CD4-positive, CD25-positive, alpha-beta regulatory T cell (primary cell): ENCODE measurements at regions not wholly inside any gene's neighbourhood (a gene's known extent, or its start where the extent isn't known, plus 50 kb on each side); places are given as distances from the start of the nearest gene placed in this dataset.
A peak's percentile ranks its signal among the peaks of the same experiment; 100 is the strongest.

Source experiments
- ATAC-seq, 2 donors: fragments of 150-1000 bp; cut with Tn5 transposase; one replicate each; pipeline ENCODE4 v1.10.0; 2021; ENCODE audit warnings: low read depth in 2 of 2, moderate number of reproducible peaks in 2 of 2, moderate library complexity in 1 of 2
- DNase-seq, 3 donors: peaks; one replicate each; pipeline versions ENCODE4 v3.0.0 to v3.0.0-alpha.2; 2012 to 2022; ENCODE audit warnings: mixed read lengths in 1 of 3
- H3K27ac ChIP-seq: one replicate; pipeline ENCODE4 v1.7.0; 2013; ENCODE audit warnings: mild to moderate bottlenecking, low read length; ENCODE audit not compliant: insufficient read depth, poor library complexity, severe bottlenecking
- H3K27me3 ChIP-seq: one replicate; pipeline ENCODE4 v1.7.0; 2013; ENCODE audit warnings: low read length; ENCODE audit not compliant: control insufficient read depth, insufficient read depth
- H3K36me3 ChIP-seq: one replicate; pipeline ENCODE4 v1.7.0; 2013; ENCODE audit warnings: mild to moderate bottlenecking, low read length, moderate library complexity; ENCODE audit not compliant: control insufficient read depth, insufficient read depth
- H3K4me1 ChIP-seq: 2 replicates; pipeline ENCODE4 v1.7.0; 2013; ENCODE audit warnings: mild to moderate bottlenecking, low read length; ENCODE audit not compliant: insufficient read depth, control insufficient read depth, poor library complexity, severe bottlenecking
- H3K4me3 ChIP-seq: one replicate; pipeline ENCODE4 v1.7.0; 2013; ENCODE audit warnings: low read depth, mild to moderate bottlenecking, low read length, moderate library complexity
- H3K9me3 ChIP-seq, 2 experiments: 1 replicate in 1 of 2; 2 replicates in 1 of 2; pipeline ENCODE4 v1.7.0; 2013; ENCODE audit warnings: low read length in 2 of 2, mild to moderate bottlenecking in 1 of 2, moderate library complexity in 1 of 2; ENCODE audit not compliant: control insufficient read depth in 2 of 2
- H3K27ac Mint-ChIP-seq, 3 donors: one replicate each; pipeline ENCODE4 v1.8.0; 2020 to 2022; ENCODE audit warnings: mild to moderate bottlenecking in 3 of 3, mixed read lengths in 3 of 3, moderate library complexity in 2 of 3
- H3K27me3 Mint-ChIP-seq: one replicate; pipeline ENCODE4 v1.8.0; 2022; ENCODE audit warnings: mild to moderate bottlenecking, mixed read lengths
- H3K36me3 Mint-ChIP-seq: one replicate; pipeline ENCODE4 v1.8.0; 2020; ENCODE audit warnings: mixed read lengths
- H3K4me1 Mint-ChIP-seq, 4 donors: one replicate each; pipeline ENCODE4 v1.8.0; 2020 to 2022; ENCODE audit warnings: mixed read lengths in 4 of 4, mild to moderate bottlenecking in 1 of 4
- H3K4me3 Mint-ChIP-seq, 4 donors: one replicate each; pipeline ENCODE4 v1.8.0; 2020 to 2022; ENCODE audit warnings: mild to moderate bottlenecking in 4 of 4, mixed read lengths in 4 of 4, moderate library complexity in 3 of 4
- H3K9me3 Mint-ChIP-seq, 7 donors: one replicate each; pipeline ENCODE4 v1.8.0; 2020 to 2022; ENCODE audit warnings: mixed read lengths in 7 of 7, mild to moderate bottlenecking in 3 of 7, moderate library complexity in 2 of 7

GRCh38 chr2:80822999-80823398, 518.4 kb upstream of the LRRTM1 start:
- Histone ChIP-seq H3K4me3 (no peak overlapping the region), H3K36me3 (no peaks in the 10 kb centered on the region), H3K27ac (no peak overlapping the region), H3K4me1 (no peaks in the 10 kb centered on the region), H3K27me3 (no peaks in the 10 kb centered on the region), H3K9me3 (peaks cover 3% of the 10 kb centered on the region in 2 experiments)
- ATAC-seq = no peak
- no peak for DNase-seq
- Mint-ChIP-seq H3K36me3 (no peaks in the 10 kb centered on the region), H3K4me3 (peak overlapping the region in 1 of 4 donors; percentile 40), H3K9me3 (peaks cover 0 to 43% (median 11%) of the 10 kb centered on the region in 7 donors), H3K27me3 (no peaks in the 10 kb centered on the region), H3K4me1 (no peaks in the 10 kb centered on the region), H3K27ac (no peak overlapping the region)

GRCh38 chr2:80815259-80815658, 510.7 kb upstream of the LRRTM1 start:
- H3K27ac Mint-ChIP-seq = no peak overlapping the region
- no peaks in the 10 kb centered on the region for H3K27me3 Mint-ChIP-seq
- Histone ChIP-seq H3K36me3 (no peaks in the 10 kb centered on the region), H3K9me3 (peaks cover 7 to 8% of the 10 kb centered on the region in 2 experiments), H3K27ac (no peak overlapping the region), H3K4me1 (no peaks in the 10 kb centered on the region), H3K4me3 (no peak overlapping the region), H3K27me3 (no peaks in the 10 kb centered on the region)
- ATAC-seq = no peak
- no peak overlapping the region for H3K4me3 Mint-ChIP-seq
- no peaks in the 10 kb centered on the region for H3K36me3 Mint-ChIP-seq
- no peaks in the 10 kb centered on the region for H3K4me1 Mint-ChIP-seq
- peaks cover 5 to 55% (median 9%) of the 10 kb centered on the region in 7 donors for H3K9me3 Mint-ChIP-seq
- no peak for DNase-seq

GRCh38 chr2:80786584-80786983, 482.0 kb upstream of the LRRTM1 start:
- no peaks in the 10 kb centered on the region for H3K27me3 ChIP-seq
- peaks cover 0 to 11% of the 10 kb centered on the region in 2 experiments for H3K9me3 ChIP-seq
- no peak overlapping the region for H3K27ac ChIP-seq
- Mint-ChIP-seq H3K27me3 (no peaks in the 10 kb centered on the region), H3K27ac (no peak overlapping the region), H3K4me3 (no peak overlapping the region), H3K9me3 (peaks cover 0 to 23% (median 5%) of the 10 kb centered on the region in 7 donors), H3K4me1 (no peaks in the 10 kb centered on the region), H3K36me3 (no peaks in the 10 kb centered on the region)
- DNase-seq = no peak
- no peak for ATAC-seq
- no peaks in the 10 kb centered on the region for H3K4me1 ChIP-seq
- no peak overlapping the region for H3K4me3 ChIP-seq
- no peaks in the 10 kb centered on the region for H3K36me3 ChIP-seq

- Mint-ChIP-seq H3K36me3 (no peaks in the 10 kb centered on the region), H3K27ac (no peak overlapping the region), H3K4me3 (no peak overlapping the region), H3K4me1 (no peaks in the 10 kb centered on the region), H3K27me3 (no peaks in the 10 kb centered on the region), H3K9me3 (peaks cover 0 to 28% (median 8%) of the 10 kb centered on the region in 7 donors)
- DNase-seq (no peak), ATAC-seq (no peak)
- Histone ChIP-seq H3K27ac (no peak overlapping the region), H3K9me3 (peaks cover 0 to 34% of the 10 kb centered on the region in 2 experiments), H3K4me1 (no peaks in the 10 kb centered on the region), H3K27me3 (no peaks in the 10 kb centered on the region), H3K36me3 (no peaks in the 10 kb centered on the region), H3K4me3 (no peak overlapping the region)
Measured at GRCh38 chr2:80778704-80779103, 474.2 kb upstream of the LRRTM1 start.

GRCh38 chr2:80748592-80748991, 444.0 kb upstream of the LRRTM1 start:
- DNase-seq (no peak), ATAC-seq (no peak)
- H3K4me3 ChIP-seq = no peak overlapping the region
- Mint-ChIP-seq H3K9me3 (peaks cover 5 to 20% (median 12%) of the 10 kb centered on the region in 7 donors), H3K27me3 (no peaks in the 10 kb centered on the region), H3K36me3 (no peaks in the 10 kb centered on the region), H3K4me1 (no peaks in the 10 kb centered on the region), H3K4me3 (no peak overlapping the region), H3K27ac (no peak overlapping the region)
- no peaks in the 10 kb centered on the region for H3K36me3 ChIP-seq
- no peaks in the 10 kb centered on the region for H3K27me3 ChIP-seq
- H3K9me3 ChIP-seq = no peaks in the 10 kb centered on the region
- H3K27ac ChIP-seq = no peak overlapping the region
- no peaks in the 10 kb centered on the region for H3K4me1 ChIP-seq

- H3K4me3 ChIP-seq = no peak overlapping the region
- DNase-seq = no peak
- H3K9me3 ChIP-seq = no peaks in the 10 kb centered on the region
- Mint-ChIP-seq H3K9me3 (peaks cover 3 to 54% (median 19%) of the 10 kb centered on the region in 7 donors), H3K4me3 (no peak overlapping the region), H3K27me3 (no peaks in the 10 kb centered on the region), H3K27ac (no peak overlapping the region), H3K36me3 (no peaks in the 10 kb centered on the region), H3K4me1 (no peaks in the 10 kb centered on the region)
- H3K27me3 ChIP-seq = no peaks in the 10 kb centered on the region
- no peaks in the 10 kb centered on the region for H3K4me1 ChIP-seq
- H3K27ac ChIP-seq = no peak overlapping the region
- no peaks in the 10 kb centered on the region for H3K36me3 ChIP-seq
- ATAC-seq = no peak
Measured at GRCh38 chr2:80737047-80737446, 432.5 kb upstream of the LRRTM1 start.

GRCh38 chr2:80725001-80725400, 420.4 kb upstream of the LRRTM1 start:
- Mint-ChIP-seq H3K4me1 (no peaks in the 10 kb centered on the region), H3K4me3 (no peak overlapping the region), H3K9me3 (peaks cover 1 to 22% (median 8%) of the 10 kb centered on the region in 7 donors), H3K27ac (no peak overlapping the region), H3K36me3 (no peaks in the 10 kb centered on the region), H3K27me3 (no peaks in the 10 kb centered on the region)
- no peak for ATAC-seq
- no peak for DNase-seq
- H3K9me3 ChIP-seq = peaks cover 0 to 16% of the 10 kb centered on the region in 2 experiments
- H3K27ac ChIP-seq = no peak overlapping the region
- no peaks in the 10 kb centered on the region for H3K36me3 ChIP-seq
- no peaks in the 10 kb centered on the region for H3K27me3 ChIP-seq
- H3K4me3 ChIP-seq = no peak overlapping the region
- H3K4me1 ChIP-seq = no peaks in the 10 kb centered on the region

GRCh38 chr2:80722803-80723202, 418.3 kb upstream of the LRRTM1 start:
- Mint-ChIP-seq H3K9me3 (peaks cover 0 to 20% (median 8%) of the 10 kb centered on the region in 7 donors), H3K27ac (no peak overlapping the region), H3K4me1 (no peaks in the 10 kb centered on the region), H3K4me3 (no peak overlapping the region), H3K27me3 (no peaks in the 10 kb centered on the region), H3K36me3 (no peaks in the 10 kb centered on the region)
- ATAC-seq (no peak), DNase-seq (no peak)
- H3K27ac ChIP-seq = no peak overlapping the region
- H3K4me1 ChIP-seq = no peaks in the 10 kb centered on the region
- H3K36me3 ChIP-seq = no peaks in the 10 kb centered on the region
- H3K4me3 ChIP-seq = no peak overlapping the region
- H3K27me3 ChIP-seq = no peaks in the 10 kb centered on the region
- peaks cover 0 to 11% of the 10 kb centered on the region in 2 experiments for H3K9me3 ChIP-seq
